ENCODE measurements at regions not wholly inside any gene's neighbourhood (a gene's known extent, or its start where the extent isn't known, plus 50 kb on each side); places are given as distances from the start of the nearest gene placed in this dataset.

DNA sequence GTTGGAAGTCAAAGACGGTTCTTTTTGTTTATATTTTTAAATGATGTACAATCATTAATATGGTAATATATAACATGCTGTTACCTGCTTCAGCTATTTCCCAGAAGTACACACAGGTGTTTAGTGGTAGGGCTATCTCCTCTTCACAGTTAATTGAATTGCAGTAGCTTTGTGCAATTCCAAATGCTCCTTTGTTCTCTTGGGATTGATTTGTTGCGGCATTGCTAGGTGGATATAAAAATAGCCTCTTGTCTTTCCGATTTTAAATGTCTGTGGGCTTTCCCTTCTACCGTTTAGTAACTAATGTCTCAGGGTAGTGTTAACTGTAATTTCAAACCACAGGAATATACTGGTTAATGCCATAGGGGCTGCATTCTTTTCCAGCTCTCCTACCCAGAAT is 307.6 kb upstream of the SLITRK3 start:
- H3K4me1 ChIP-seq (ENCODE audit: control insufficient read depth, extremely low read depth, insufficient read depth, low read length) = no peaks in the 10 kb centered on the region
- H3K9me1 ChIP-seq (ENCODE audit: control insufficient read depth, extremely low read depth, insufficient read depth, low read length) = no peaks in the 10 kb centered on the region
- no peaks in the 10 kb centered on the region for H3K9me3 ChIP-seq (ENCODE audit: control insufficient read depth, low read depth, low read length)
- H3K9ac ChIP-seq (ENCODE audit: control insufficient read depth, extremely low read depth, insufficient read depth, low read length) = no peak overlapping the region
- H3K36me3 ChIP-seq (ENCODE audit: control insufficient read depth in 2 of 2, extremely low read depth in 1 of 2, insufficient read depth in 2 of 2, low read length in 2 of 2) = no peaks in the 10 kb centered on the region
- H3K4me3 ChIP-seq (ENCODE audit: control insufficient read depth in 2 of 3, extremely low read depth in 1 of 3, insufficient read depth in 2 of 3, low read depth in 1 of 3, low read length in 3 of 3) = no peak overlapping the region
- dilution Hi-C loops (cut with MboI; ENCODE audit: extremely low pct_ligation_motif_present, low sequenced_read_pairs) = no loop called here
- no peak for DNase-seq (ENCODE audit: low read depth, low spot score)
- H3K4me2 ChIP-seq (ENCODE audit: control insufficient read depth, extremely low read depth, insufficient read depth, low read depth, low read length) = no peak overlapping the region
- TF ChIP-seq, protein P1, sequence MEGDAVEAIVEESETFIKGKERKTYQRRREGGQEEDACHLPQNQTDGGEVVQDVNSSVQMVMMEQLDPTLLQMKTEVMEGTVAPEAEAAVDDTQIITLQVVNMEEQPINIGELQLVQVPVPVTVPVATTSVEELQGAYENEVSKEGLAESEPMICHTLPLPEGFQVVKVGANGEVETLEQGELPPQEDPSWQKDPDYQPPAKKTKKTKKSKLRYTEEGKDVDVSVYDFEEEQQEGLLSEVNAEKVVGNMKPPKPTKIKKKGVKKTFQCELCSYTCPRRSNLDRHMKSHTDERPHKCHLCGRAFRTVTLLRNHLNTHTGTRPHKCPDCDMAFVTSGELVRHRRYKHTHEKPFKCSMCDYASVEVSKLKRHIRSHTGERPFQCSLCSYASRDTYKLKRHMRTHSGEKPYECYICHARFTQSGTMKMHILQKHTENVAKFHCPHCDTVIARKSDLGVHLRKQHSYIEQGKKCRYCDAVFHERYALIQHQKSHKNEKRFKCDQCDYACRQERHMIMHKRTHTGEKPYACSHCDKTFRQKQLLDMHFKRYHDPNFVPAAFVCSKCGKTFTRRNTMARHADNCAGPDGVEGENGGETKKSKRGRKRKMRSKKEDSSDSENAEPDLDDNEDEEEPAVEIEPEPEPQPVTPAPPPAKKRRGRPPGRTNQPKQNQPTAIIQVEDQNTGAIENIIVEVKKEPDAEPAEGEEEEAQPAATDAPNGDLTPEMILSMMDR (optimal IDR thresholded peaks at IDR 0.05 in 1 of 3, IDR thresholded peaks at IDR 0.05 in 1 of 3, conservative IDR thresholded peaks at IDR 0.05 in 1 of 3; ENCODE audit: extremely low read depth in 1 of 3, insufficient read depth in 2 of 3, low read length in 3 of 3) = no peak
- TF ChIP-seq EZH2 (IDR thresholded peaks at IDR 0.05; ENCODE audit: low read length) = no peak
- no peak overlapping the region for H2AFZ ChIP-seq (ENCODE audit: control insufficient read depth, low read length)
- no peaks in the 10 kb centered on the region for H3K79me2 ChIP-seq (ENCODE audit: control insufficient read depth, insufficient read depth, low read length)
- no peak for FAIRE-seq
- H3K27me3 ChIP-seq (ENCODE audit: control insufficient read depth, extremely low read depth, insufficient read depth, low read length) = no peaks in the 10 kb centered on the region
- H4K20me1 ChIP-seq (ENCODE audit: control insufficient read depth, extremely low read depth, insufficient read depth, low read length) = no peaks in the 10 kb centered on the region
- no peak overlapping the region for H3K27ac ChIP-seq (ENCODE audit: control insufficient read depth, insufficient read depth, low read length)

DNA sequence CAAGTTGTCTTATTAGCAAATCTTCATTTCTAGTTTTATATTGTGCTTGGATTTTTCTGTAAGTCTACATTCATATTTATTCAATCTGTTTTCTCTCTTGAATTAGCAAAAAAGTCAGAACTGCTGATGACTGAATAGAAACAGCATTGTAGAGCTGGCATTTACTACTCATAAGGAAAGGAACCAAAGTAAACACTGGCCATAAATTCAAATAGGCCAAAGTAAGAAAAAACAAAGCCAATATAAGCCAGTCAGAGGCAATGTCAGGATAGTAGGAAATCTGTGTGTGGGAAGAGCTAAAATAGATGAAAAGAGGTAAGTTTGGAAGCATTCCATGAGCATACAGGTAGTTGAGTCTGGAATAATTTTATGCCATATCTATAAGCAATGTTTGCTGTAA is 307.2 kb upstream of the SLITRK3 start:
- Histone ChIP-seq H3K4me1 (ENCODE audit: control insufficient read depth, extremely low read depth, insufficient read depth, low read length) (no peaks in the 10 kb centered on the region), H3K4me2 (ENCODE audit: control insufficient read depth, extremely low read depth, insufficient read depth, low read depth, low read length) (no peak overlapping the region), H4K20me1 (ENCODE audit: control insufficient read depth, extremely low read depth, insufficient read depth, low read length) (no peaks in the 10 kb centered on the region), H3K9me3 (ENCODE audit: control insufficient read depth, low read depth, low read length) (no peaks in the 10 kb centered on the region), H3K27ac (ENCODE audit: control insufficient read depth, insufficient read depth, low read length) (no peak overlapping the region), H3K36me3 (ENCODE audit: control insufficient read depth in 2 of 2, extremely low read depth in 1 of 2, insufficient read depth in 2 of 2, low read length in 2 of 2) (no peaks in the 10 kb centered on the region), H3K27me3 (ENCODE audit: control insufficient read depth, extremely low read depth, insufficient read depth, low read length) (no peaks in the 10 kb centered on the region), H3K9ac (ENCODE audit: control insufficient read depth, extremely low read depth, insufficient read depth, low read length) (no peak overlapping the region), H2AFZ (ENCODE audit: control insufficient read depth, low read length) (no peak overlapping the region), H3K4me3 (ENCODE audit: control insufficient read depth in 2 of 3, extremely low read depth in 1 of 3, insufficient read depth in 2 of 3, low read depth in 1 of 3, low read length in 3 of 3) (no peak overlapping the region), H3K9me1 (ENCODE audit: control insufficient read depth, extremely low read depth, insufficient read depth, low read length) (no peaks in the 10 kb centered on the region), H3K79me2 (ENCODE audit: control insufficient read depth, insufficient read depth, low read length) (no peaks in the 10 kb centered on the region)
- DNase-seq (ENCODE audit: low read depth, low spot score) (no peak), FAIRE-seq (no peak)
- dilution Hi-C loops (cut with MboI; ENCODE audit: extremely low pct_ligation_motif_present, low sequenced_read_pairs) = no loop called here
- TF ChIP-seq, protein P1 (optimal IDR thresholded peaks at IDR 0.05 in 1 of 3, IDR thresholded peaks at IDR 0.05 in 1 of 3, conservative IDR thresholded peaks at IDR 0.05 in 1 of 3; ENCODE audit: extremely low read depth in 1 of 3, insufficient read depth in 2 of 3, low read length in 3 of 3) = no peak
- TF ChIP-seq EZH2 (IDR thresholded peaks at IDR 0.05; ENCODE audit: low read length) = no peak
